Fibroblast of skin of right quadriceps (primary cell): ENCODE measurements at regions not wholly inside any gene's neighbourhood (a gene's known extent, or its start where the extent isn't known, plus 50 kb on each side); places are given as distances from the start of the nearest gene placed in this dataset.
"Not testable (repeated sequence)": the region's sequence is repeated elsewhere in the genome, so short reads cannot be mapped to it uniquely, and the experiment has no call there.

Experiments
- DNase-seq: peaks from one replicate; pipeline ENCODE4 v3.0.0-alpha.2; 2013

GRCh38 chr3:148441191-148441590, 256.5 kb upstream of the AGTR1 start:
- DNase-seq: peak; percentile 3

GRCh38 chr3:148450819-148451218, 246.9 kb upstream of the AGTR1 start:
- no peak for DNase-seq

- no peak for DNase-seq
These were observed 245.7 kb upstream of the AGTR1 start for GRCh38 chr3:148451969-148452368.

GRCh38 chr3:148453781-148454191, 243.9 kb upstream of the AGTR1 start:
- no peak for DNase-seq

GRCh38 chr3:148455098-148455497, 242.6 kb upstream of the AGTR1 start:
- no peak for DNase-seq

- no peak for DNase-seq
These were observed 239.8 kb upstream of the AGTR1 start for GRCh38 chr3:148457886-148458285.

GRCh38 chr3:148459931-148460513, 237.7 kb upstream of the AGTR1 start:
- no peak for DNase-seq

GRCh38 chr3:148460686-148461085, 237.0 kb upstream of the AGTR1 start:
- no peak for DNase-seq

GRCh38 chr3:148464246-148464645, 233.5 kb upstream of the AGTR1 start:
- DNase-seq: peak; percentile 22

- DNase-seq: peak; percentile 71
These were observed 231.6 kb upstream of the AGTR1 start for GRCh38 chr3:148466143-148466542.

GRCh38 chr3:148466980-148467740, 230.5 kb upstream of the AGTR1 start:
- no peak for DNase-seq

GRCh38 chr3:148477375-148477774, 220.3 kb upstream of the AGTR1 start:
- DNase-seq: no peak

- no peak for DNase-seq
These were observed 204.1 kb upstream of the AGTR1 start for GRCh38 chr3:148493631-148494030.

- DNase-seq: no peak
These were observed 203.3 kb upstream of the AGTR1 start for GRCh38 chr3:148494451-148494850.

- peak; percentile 21 for DNase-seq
These were observed 196.8 kb upstream of the AGTR1 start for GRCh38 chr3:148500881-148501280.

- peak; percentile 33 for DNase-seq
These were observed 187.6 kb upstream of the AGTR1 start for GRCh38 chr3:148510116-148510515.

GRCh38 chr3:148510561-148510960, 187.1 kb upstream of the AGTR1 start:
- DNase-seq: no peak

GRCh38 chr3:148512648-148513047, 185.1 kb upstream of the AGTR1 start:
- DNase-seq: peak; percentile 41

GRCh38 chr3:148513096-148513543, 184.6 kb upstream of the AGTR1 start:
- DNase-seq: peak; percentile 62

GRCh38 chr3:148518520-148518919, 179.2 kb upstream of the AGTR1 start:
- DNase-seq: no peak

- DNase-seq: not testable (repeated sequence)
These were observed 172.1 kb upstream of the AGTR1 start for GRCh38 chr3:148525621-148526020.

- peak; percentile 34 for DNase-seq
These were observed 169.7 kb upstream of the AGTR1 start for GRCh38 chr3:148528024-148528423.

- DNase-seq: no peak
These were observed 165.9 kb upstream of the AGTR1 start for GRCh38 chr3:148531836-148532235.

- DNase-seq: peak; percentile 20
These were observed 165.4 kb upstream of the AGTR1 start for GRCh38 chr3:148532326-148532725.

- DNase-seq: no peak
These were observed 164.9 kb upstream of the AGTR1 start for GRCh38 chr3:148532774-148533173.
